ENCODE measurements at regions not wholly inside any gene's neighbourhood (a gene's known extent, or its start where the extent isn't known, plus 50 kb on each side); places are given as distances from the start of the nearest gene placed in this dataset.

DNA sequence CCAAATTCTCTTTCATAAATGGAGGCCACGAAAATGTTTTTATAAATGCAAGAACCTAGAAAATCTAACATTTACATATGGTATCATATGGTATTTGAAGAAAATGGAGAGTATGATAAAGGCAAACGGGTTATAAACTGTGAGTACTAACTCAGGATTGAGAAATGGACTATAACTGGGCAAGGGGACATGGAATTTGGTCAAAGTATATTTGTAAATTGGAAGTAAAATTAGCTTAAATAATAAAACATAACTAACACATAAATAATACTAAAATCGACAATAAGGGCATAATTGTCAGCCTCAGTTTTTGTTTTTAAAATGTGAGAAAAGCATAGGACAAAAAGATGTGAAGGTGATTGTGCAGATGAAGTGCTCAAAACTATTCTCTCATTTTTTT, 1516.3 kb upstream of the MIR17HG start:
- no peak overlapping the region for H3K4me3 ChIP-seq (ENCODE audit: low read length)
- TF ChIP-seq, protein P1, sequence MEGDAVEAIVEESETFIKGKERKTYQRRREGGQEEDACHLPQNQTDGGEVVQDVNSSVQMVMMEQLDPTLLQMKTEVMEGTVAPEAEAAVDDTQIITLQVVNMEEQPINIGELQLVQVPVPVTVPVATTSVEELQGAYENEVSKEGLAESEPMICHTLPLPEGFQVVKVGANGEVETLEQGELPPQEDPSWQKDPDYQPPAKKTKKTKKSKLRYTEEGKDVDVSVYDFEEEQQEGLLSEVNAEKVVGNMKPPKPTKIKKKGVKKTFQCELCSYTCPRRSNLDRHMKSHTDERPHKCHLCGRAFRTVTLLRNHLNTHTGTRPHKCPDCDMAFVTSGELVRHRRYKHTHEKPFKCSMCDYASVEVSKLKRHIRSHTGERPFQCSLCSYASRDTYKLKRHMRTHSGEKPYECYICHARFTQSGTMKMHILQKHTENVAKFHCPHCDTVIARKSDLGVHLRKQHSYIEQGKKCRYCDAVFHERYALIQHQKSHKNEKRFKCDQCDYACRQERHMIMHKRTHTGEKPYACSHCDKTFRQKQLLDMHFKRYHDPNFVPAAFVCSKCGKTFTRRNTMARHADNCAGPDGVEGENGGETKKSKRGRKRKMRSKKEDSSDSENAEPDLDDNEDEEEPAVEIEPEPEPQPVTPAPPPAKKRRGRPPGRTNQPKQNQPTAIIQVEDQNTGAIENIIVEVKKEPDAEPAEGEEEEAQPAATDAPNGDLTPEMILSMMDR (conservative IDR thresholded peaks at IDR 0.05; ENCODE audit: low read depth, low read length): no peak
- TF ChIP-seq EZH2 (IDR thresholded peaks at IDR 0.05; ENCODE audit: low read length, unreplicated experiment) (no peak), EZH2phosphoT487 (IDR thresholded peaks at IDR 0.05; ENCODE audit: borderline replicate concordance, low read length) (no peak)
- H3K27ac ChIP-seq (ENCODE audit: low read length): no peak overlapping the region
- no peak for ATAC-seq
- H3K9me3 ChIP-seq (ENCODE audit: low read length): no peaks in the 10 kb centered on the region
- no peaks in the 10 kb centered on the region for H3K27me3 ChIP-seq (ENCODE audit: low read length)
- DNase-seq: no peak
- H4K20me1 ChIP-seq (ENCODE audit: low read length): no peaks in the 10 kb centered on the region
- no peaks in the 10 kb centered on the region for H3K79me2 ChIP-seq (ENCODE audit: low read length)
- ChIA-PET POLR2A (ENCODE audit: unreplicated experiment) (no interaction called here), CTCF (no interaction called here)
- no peaks in the 10 kb centered on the region for H3F3A ChIP-seq (ENCODE audit: low read length, unreplicated experiment)
- H3K4me2 ChIP-seq (ENCODE audit: low read length): no peak overlapping the region
- H2AFZ ChIP-seq (ENCODE audit: low read length): no peak overlapping the region
- BruUV-seq (replicated peaks): no TSS peak
- intact Hi-C loops (cut with micrococcal nuclease): no loop called here
- H3K9me2 ChIP-seq (replicated peaks; ENCODE audit: low read length): no peaks in the 10 kb centered on the region
- H3K9ac ChIP-seq (ENCODE audit: low read length): no peak overlapping the region
- H3K4me1 ChIP-seq (ENCODE audit: insufficient read depth, low read length): no peaks in the 10 kb centered on the region
- H3K36me3 ChIP-seq (ENCODE audit: low read depth, low read length): no peaks in the 10 kb centered on the region

DNA sequence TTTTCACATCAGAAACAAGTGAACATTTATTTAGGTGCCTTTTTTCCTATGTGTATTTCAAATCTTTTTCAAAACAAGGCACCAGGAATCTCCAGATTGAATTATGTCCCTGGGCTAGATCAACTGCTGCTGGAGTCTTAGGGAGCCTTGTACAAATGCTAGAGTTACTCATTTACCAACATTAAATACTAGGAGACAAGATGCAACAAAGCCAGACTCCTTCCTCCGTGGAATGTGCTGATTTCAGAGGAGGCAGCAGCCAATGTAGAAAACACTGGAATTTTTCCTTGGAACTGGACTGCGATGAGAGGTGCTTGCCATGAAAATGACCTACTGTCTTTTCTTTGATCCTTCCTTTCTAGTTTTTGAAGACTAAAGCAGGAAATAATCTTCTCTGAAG, 1514.7 kb upstream of the MIR17HG start:
- H3K9ac ChIP-seq (ENCODE audit: low read length): no peak overlapping the region
- no peak overlapping the region for H3K4me2 ChIP-seq (ENCODE audit: low read length)
- POLR2A ChIA-PET (ENCODE audit: unreplicated experiment): no interaction called here
- no peaks in the 10 kb centered on the region for H3K4me1 ChIP-seq (ENCODE audit: insufficient read depth, low read length)
- DNase-seq: no peak
- no peaks in the 10 kb centered on the region for H3K9me3 ChIP-seq (ENCODE audit: low read length)
- no peak for ATAC-seq
- CTCF ChIA-PET: no interaction called here
- no peaks in the 10 kb centered on the region for H3F3A ChIP-seq (ENCODE audit: low read length, unreplicated experiment)
- H3K4me3 ChIP-seq (ENCODE audit: low read length): no peak overlapping the region
- H3K27me3 ChIP-seq (ENCODE audit: low read length): no peaks in the 10 kb centered on the region
- no peak overlapping the region for H2AFZ ChIP-seq (ENCODE audit: low read length)
- H3K9me2 ChIP-seq (replicated peaks; ENCODE audit: low read length): no peaks in the 10 kb centered on the region
- no TSS peak for BruUV-seq (replicated peaks)
- H3K79me2 ChIP-seq (ENCODE audit: low read length): no peaks in the 10 kb centered on the region
- H3K27ac ChIP-seq (ENCODE audit: low read length): no peak overlapping the region
- intact Hi-C loops (cut with micrococcal nuclease): no loop called here
- H4K20me1 ChIP-seq (ENCODE audit: low read length): no peaks in the 10 kb centered on the region
- TF ChIP-seq EZH2 (IDR thresholded peaks at IDR 0.05; ENCODE audit: low read length, unreplicated experiment): no peak
- TF ChIP-seq EZH2phosphoT487 (IDR thresholded peaks at IDR 0.05; ENCODE audit: borderline replicate concordance, low read length): no peak
- TF ChIP-seq, protein P1 (conservative IDR thresholded peaks at IDR 0.05; ENCODE audit: low read depth, low read length): no peak
- H3K36me3 ChIP-seq (ENCODE audit: low read depth, low read length): no peaks in the 10 kb centered on the region

DNA sequence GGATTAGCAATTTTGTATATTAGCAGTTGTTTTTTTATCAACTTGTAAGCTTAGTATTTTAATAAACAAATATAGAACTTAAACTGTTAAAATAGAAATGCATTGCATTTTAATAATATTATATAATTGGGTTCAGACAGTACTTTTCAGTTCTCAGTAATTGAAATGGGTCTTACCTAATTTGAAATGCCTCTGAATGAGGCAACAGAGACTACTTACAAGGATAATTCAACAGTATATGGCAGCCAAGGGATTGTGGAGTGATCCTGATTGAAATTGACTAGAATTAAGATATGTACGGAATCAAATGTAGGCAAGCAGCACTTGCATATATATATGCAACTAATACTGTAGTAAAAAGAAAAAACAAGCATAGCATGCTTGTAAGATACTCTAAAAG, 1503.9 kb upstream of the MIR17HG start:
- Histone ChIP-seq H3K4me3 (ENCODE audit: low read length) (no peak overlapping the region), H3K27ac (ENCODE audit: low read length) (no peak overlapping the region), H3K4me2 (ENCODE audit: low read length) (no peak overlapping the region), H3K36me3 (ENCODE audit: low read depth, low read length) (no peaks in the 10 kb centered on the region), H4K20me1 (ENCODE audit: low read length) (no peaks in the 10 kb centered on the region), H3K79me2 (ENCODE audit: low read length) (no peaks in the 10 kb centered on the region), H3K9me3 (ENCODE audit: low read length) (no peaks in the 10 kb centered on the region), H3K27me3 (ENCODE audit: low read length) (no peaks in the 10 kb centered on the region), H3K9me2 (replicated peaks; ENCODE audit: low read length) (no peaks in the 10 kb centered on the region), H3K4me1 (ENCODE audit: insufficient read depth, low read length) (peaks cover 7% of the 10 kb centered on the region; the same call in 1 of the 2 replicates), H3K9ac (ENCODE audit: low read length) (no peak overlapping the region), H2AFZ (ENCODE audit: low read length) (no peak overlapping the region), H3F3A (ENCODE audit: low read length, unreplicated experiment) (no peaks in the 10 kb centered on the region)
- ChIA-PET POLR2A (ENCODE audit: unreplicated experiment) (no interaction called here), CTCF (no interaction called here)
- intact Hi-C loops (cut with micrococcal nuclease): no loop called here
- no peak for TF ChIP-seq EZH2 (IDR thresholded peaks at IDR 0.05; ENCODE audit: low read length, unreplicated experiment)
- no peak for TF ChIP-seq EZH2phosphoT487 (IDR thresholded peaks at IDR 0.05; ENCODE audit: borderline replicate concordance, low read length)
- TF ChIP-seq, protein P1 (conservative IDR thresholded peaks at IDR 0.05; ENCODE audit: low read depth, low read length): no peak
- ATAC-seq (no peak), DNase-seq (no peak)
- no TSS peak for BruUV-seq (replicated peaks)
